Stimulated activated CD4-positive, alpha-beta T cell treated with anti-CD3 and anti-CD28 coated beads, Interleukin-2, amount 100 ng/mL, for 24 hours (primary cell): ENCODE measurements at regions not wholly inside any gene's neighbourhood (a gene's known extent, or its start where the extent isn't known, plus 50 kb on each side); places are given as distances from the start of the nearest gene placed in this dataset.
"Not testable (repeated sequence)": the region's sequence is repeated elsewhere in the genome, so short reads cannot be mapped to it uniquely, and the experiment has no call there.

ENCODE experiments used
- DNase-seq, 2 donors: peaks; one replicate each; pipeline ENCODE4 v3.0.0-alpha.2; 2020

DNA sequence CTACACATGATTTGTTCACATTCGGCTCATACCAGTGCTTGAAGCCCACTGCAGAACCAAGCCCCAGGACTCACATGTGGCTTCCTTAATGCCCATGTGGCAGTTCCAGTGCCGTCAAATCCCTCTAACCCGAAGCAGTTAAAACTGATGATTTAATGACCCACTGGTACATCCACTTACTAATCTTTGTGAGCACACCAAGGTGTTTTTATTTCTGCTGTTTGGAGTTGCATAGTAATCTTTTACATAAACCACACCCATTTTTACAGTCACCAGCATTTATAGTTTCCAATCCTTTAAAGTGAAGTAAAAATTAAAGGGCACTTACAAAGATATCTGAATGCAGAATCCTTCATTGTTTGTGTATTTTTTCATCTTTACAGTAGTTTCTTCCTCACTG, 232.0 kb downstream of the ANKRD60 start:
- no peak for DNase-seq

DNA sequence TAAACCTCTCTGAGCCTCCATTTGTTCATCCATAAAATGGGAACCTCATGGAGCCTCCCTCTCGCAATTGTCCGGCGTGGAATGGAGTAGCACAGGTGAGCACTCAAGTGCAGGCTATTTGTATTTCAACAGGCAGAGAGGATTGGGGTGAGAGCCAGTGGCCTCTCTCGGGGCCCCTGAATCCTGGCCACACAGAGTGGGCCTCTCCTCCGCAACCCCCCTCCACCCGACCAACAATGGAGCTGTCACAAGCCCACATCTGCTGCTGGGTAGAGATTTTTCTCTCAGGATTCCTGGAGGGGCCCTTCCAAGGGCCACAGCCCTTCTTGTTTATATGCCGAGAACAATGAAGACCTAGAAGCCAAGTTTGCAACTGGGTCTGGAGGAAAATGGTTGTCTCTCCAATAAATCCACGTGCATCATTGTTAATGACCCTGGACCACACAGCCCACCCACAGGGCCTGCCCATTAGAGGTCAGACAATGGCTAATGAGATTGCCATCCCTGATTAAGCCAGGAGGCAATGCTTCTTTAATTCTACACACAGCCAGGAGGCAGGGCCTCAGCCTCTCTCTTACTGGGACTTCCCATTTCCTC, 233.0 kb downstream of the ANKRD60 start:
- DNase-seq, result no peak

DNA sequence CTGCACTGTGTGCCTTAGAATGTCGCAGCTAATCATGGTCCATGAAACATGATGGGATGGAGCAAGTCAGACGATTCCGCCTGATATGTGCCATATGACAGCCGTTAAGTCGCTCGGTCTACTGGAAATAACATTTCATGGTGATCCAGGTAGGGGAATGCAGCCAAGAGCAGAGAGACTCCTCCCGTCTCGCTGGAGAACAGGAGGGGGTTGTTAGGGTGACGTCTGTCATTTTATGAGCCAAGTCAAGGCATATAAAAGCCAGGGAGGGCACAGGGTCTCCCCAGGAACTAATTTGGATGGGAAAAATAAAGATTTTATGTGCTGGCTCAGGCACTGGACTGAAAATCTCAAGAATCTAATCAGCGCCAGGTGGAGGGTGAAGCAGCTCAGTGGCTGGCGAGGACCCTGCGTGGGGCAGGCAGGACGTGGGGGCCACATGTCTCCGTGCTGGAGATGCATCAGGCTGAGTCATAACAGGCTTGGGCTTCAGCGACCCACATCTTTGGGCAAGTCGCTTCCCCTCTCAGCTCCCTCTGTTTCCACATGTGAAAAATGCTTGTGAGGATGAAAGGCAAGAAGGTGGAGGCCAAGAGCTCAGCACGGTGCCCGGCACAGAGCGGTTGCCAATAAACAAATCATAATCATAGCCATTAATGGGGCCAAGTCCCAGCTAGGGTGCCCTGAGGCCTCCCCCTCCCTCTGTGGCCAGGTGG, 234.6 kb downstream of the ANKRD60 start:
- no peak for DNase-seq

- no peak for DNase-seq
Measured at GRCh38 chr20:57991211-57991881, 237.1 kb downstream of the ANKRD60 start.

- no peak for DNase-seq
Measured at GRCh38 chr20:57990396-57990987, 238.0 kb downstream of the ANKRD60 start.

- no peak for DNase-seq
Measured at GRCh38 chr20:57988828-57989227, 239.6 kb downstream of the ANKRD60 start.

GRCh38 chr20:57988422-57988821, 240.0 kb downstream of the ANKRD60 start:
- no peak for DNase-seq

DNA sequence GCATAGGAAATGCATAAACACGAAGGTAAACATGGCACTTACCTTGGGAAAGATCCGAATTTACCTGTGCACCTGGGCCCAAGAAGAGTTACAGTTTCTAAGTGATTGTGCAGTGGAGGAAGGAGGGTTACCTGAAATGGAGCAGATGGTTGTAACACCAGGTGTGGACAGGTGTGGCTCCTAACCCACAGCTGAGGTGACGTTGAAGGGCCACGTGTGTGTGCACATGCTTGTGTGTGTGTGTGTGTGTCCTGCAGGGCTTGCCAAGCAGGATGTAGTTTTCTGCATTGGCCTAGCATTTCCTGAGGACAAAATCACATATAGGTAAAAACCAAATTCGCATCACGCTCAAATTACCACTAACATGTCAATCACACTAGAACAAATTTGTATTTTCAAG, 240.8 kb downstream of the ANKRD60 start:
- DNase-seq, result no peak

GRCh38 chr20:57986666-57987065, 241.8 kb downstream of the ANKRD60 start:
- DNase-seq, result no peak

DNA sequence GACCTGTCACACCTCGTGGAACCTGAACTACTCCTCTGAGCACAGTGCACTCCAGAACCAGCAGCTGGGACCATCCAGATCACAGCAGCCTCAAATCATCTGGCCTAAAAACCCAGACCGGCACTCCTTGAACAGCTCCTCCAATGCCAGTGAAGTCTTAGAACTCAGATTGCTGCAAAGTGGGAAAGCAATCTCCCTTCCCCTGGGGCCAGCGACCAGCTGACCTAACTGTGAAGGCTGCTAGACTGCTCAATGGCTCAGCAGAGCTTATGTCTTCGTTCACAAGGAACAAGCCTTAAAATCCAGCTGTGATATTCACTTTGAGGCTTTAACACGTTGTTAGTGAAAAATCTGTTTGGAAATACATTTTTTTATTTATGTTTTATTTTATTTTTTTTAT, 243.2 kb downstream of the ANKRD60 start:
- DNase-seq, result no peak

DNA sequence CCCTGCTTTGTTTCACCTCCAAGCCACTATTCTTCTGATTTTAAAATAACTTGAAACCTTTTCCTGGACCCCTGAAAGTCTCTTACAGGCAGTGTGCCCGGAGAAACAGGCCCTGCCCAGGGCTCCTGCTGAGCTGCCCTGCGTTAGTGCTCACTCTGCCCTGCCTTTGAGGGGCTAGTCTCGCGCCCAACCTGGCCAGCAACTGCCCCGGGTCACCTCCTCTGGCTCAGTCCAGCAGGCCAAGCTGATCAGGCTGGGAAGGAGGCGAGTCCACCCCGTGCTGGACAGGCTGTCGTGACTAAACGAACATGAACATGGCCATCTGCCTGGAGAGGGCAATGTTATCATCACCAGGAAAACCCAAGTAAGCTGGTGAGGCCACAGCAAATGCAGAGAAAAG, 245.4 kb downstream of the ANKRD60 start:
- no peak for DNase-seq

DNA sequence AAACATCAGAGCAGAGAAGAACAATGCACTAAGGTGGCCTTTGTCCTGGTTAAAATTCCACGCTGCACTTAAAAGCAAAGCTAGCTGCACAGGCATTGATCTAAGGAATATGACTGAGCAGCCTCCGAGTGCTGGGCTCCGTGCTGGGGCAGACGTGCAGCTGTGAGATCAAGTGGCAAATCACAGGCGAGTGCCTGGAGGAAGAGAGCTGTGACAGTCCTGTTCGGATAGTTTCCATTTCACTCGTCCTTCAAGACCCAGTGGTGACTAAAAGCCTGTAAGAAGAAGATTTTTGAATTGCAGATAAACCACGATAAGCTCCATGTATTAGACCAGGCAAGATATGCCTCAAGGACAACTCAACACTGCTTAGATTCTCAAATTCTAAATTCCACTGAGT, 247.9 kb downstream of the ANKRD60 start:
- DNase-seq, result no peak

DNA sequence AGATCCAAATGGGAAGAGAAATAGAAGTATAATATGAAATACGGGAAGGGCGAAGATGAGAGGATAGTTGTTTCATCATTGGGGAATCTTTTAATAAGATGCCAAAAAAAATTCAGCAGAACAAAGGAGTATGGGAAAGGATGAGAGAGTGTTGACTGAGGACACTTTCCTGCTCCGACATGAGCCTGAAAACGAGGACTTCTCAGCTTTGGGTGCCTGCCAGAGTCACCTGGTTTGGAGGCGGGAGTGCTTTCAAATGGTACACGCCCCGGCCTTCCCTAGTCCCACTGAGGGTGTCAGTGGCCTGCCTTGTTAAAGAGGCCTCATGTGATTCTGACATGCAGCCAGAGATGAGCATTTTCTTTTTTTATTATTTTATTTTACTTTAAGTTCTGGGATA, 250.9 kb downstream of the ANKRD60 start:
- DNase-seq, result no peak

GRCh38 chr20:57977141-57977540, 251.3 kb downstream of the ANKRD60 start:
- DNase-seq, result no peak

DNA sequence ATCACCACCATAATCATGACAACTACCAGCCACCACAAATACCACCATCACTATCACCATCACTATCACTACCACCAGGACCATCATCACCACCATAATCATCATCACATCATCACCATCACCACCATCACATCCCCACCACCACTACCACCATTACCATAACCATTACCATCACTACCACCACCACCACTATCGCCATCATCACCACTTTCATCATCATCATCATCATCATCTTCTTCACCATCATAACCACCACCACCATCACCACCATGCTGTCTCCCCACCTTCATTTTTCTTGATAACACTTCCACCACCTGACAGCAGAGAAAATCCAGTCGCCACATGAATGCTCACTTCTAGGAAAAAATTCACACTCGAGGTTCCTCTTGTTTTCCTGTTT, 253.6 kb downstream of the ANKRD60 start:
- no peak for DNase-seq

DNA sequence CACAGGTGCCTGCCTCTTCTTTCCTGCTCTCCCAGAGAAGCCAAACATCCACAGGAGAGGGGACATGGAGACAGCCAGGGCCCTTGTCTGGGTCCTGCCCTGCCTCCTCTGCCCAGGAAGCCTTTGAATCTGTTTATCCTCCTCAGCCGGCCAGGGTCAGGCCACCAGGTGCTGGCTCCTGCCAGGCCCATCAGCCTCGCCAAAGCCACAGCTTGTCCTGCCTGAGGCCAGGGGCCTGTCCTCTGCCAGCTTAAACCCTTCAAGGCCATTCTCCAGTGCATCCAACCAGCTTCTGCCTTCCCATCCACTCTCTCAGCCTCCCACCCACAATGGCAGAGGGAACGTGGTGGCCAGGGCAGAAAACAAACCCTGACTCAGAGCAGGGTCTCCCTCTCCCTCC, 254.6 kb downstream of the ANKRD60 start:
- DNase-seq, result no peak

DNA sequence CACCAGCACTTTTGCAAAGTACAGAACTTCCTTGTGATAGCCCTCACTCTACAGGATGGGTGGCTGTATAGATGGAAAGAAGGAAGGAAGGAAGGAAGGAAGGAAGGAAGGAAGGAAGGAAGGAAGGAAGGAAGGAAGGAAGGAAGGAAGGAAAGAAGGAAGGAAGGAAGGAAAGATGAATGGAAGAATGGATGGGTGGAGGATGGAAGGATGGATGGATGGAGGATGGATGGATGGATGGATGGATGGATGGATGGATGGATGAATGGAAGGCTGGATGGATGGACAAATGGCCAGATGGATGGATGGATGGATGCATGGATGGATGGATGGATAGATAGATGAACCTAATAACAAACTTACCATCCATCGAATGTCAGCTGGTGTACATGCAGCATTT, 256.9 kb downstream of the ANKRD60 start:
- DNase-seq, result not testable (repeated sequence)

GRCh38 chr20:57970856-57971255, 257.6 kb downstream of the ANKRD60 start:
- no peak for DNase-seq

DNA sequence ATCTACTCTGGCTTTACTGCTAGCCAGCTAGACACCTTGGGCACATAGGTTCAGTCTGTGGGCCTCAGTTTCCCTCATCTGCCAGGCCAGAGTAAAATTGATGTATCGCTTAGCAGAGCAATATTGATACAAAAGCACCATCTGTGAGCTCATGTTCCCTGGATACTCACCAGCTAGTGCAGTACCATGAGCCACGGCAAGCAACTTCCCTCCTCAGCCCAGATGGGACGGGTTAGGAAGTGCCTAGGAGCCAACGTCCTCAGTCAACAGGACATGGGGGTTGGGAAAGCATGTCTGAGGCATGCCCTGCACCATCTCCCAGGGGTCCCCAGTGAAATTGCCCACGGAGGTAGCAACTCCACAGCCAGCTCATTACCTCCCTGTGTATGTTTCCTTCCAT, 258.3 kb downstream of the ANKRD60 start:
- DNase-seq, result no peak

DNA sequence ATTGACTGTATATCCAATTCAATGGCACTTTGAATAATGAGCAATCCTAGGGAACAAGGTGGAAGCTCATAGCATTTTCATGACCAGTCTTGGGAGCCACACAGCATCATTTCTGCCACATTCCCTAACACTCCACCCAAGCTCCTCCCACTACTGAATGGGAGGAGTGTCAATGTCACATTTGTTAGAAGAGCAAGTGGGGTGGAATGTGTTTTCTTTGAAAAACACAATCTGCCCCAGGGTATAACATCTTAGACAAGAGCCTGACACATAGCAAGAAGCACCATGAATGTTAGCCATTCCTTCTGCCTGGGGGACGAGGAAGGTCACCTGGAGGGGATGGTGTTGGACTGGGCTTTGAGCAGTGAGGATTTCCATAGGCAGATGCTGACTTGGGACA, 258.3 kb upstream of the PMEPA1 start:
- no peak for DNase-seq

DNA sequence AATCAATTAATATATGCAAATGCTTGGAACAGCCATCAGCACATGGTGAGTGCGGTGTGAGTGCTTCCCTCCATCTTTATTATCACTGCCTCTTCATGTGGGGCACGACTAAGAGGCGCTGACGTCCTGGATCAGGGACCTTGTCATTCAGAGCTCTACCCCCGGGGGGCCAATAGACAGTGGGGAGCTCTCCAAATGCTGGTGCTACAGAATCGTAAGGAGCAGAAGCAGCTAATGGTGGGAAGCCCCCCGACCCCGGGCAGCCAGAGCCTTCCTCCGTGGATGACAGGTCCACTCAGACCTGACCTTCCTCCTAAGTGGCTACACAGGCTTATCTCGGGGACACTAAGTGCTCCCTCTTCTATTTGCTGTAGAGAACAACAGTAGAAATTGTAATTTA, 257.5 kb upstream of the PMEPA1 start:
- no peak for DNase-seq

- DNase-seq, result no peak
Measured at GRCh38 chr20:57966620-57967019, 256.8 kb upstream of the PMEPA1 start.

DNA sequence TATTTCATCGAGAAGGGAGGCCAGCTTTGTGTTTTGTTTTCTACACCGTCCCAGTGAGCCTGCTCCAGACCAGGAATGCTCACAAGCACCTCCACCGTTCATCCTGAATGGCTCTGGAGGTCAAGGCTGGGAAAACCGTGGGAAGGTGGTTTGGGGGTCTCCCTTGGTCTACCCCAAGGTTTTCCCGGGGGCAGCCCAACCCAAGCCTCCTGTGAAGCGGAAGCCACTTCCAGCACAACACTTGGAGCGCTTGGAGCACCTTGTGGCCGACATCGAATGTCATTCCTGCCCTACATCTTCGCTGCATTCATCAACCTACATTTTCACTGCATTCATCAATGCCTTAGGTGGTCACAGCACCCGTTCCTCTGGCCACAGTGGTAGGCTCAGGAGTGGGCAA, 255.6 kb upstream of the PMEPA1 start:
- no peak for DNase-seq
